Thyroid gland (tissue), 4 donors: ENCODE measurements at regions not wholly inside any gene's neighbourhood (a gene's known extent, or its start where the extent isn't known, plus 50 kb on each side); places are given as distances from the start of the nearest gene placed in this dataset.
A peak's percentile ranks its signal among the peaks of the same experiment; 100 is the strongest.

Experiments used
- DNase-seq, 2 donors: peaks; one replicate each; pipeline ENCODE4 v3.0.0-alpha.2; 2019
- H3K27ac ChIP-seq, 3 donors: fragments of 200-600 bp; sonication (generic); 1 replicate in 2 of 3; 2 replicates in 1 of 3; pipeline ENCODE4 v1.5.1; 2016 to 2019; ENCODE audit warnings: mild to moderate bottlenecking in 1 of 3, moderate library complexity in 1 of 3
- H3K27me3 ChIP-seq: fragments of 200-600 bp; sonication (generic); one replicate; pipeline ENCODE4 v1.5.1; 2019
- H3K36me3 ChIP-seq, 2 donors: fragments of 200-600 bp; sonication (generic); one replicate each; pipeline ENCODE4 v1.5.1; 2016 to 2019
- H3K4me1 ChIP-seq, 2 donors: fragments of 200-600 bp; sonication (generic); one replicate each; pipeline ENCODE4 v1.5.1; 2017 to 2019
- H3K4me3 ChIP-seq, 3 donors: fragments of 200-600 bp; sonication (generic); replicated peaks in 1 of 3; 1 replicate in 2 of 3; 2 replicates in 1 of 3; pipeline ENCODE4 v1.5.1; 2016; ENCODE audit warnings: mild to moderate bottlenecking in 1 of 3
- H3K9me3 ChIP-seq: fragments of 200-600 bp; sonication (generic); one replicate; pipeline ENCODE4 v1.5.1; 2017
- CTCF ChIP-seq, 6 experiments: fragments of 200-600 bp in 3 of 6; fragments of 450-650 bp in 3 of 6; sonication (generic) in 3 of 6; IDR thresholded peaks; one replicate each; pipeline ENCODE4 v1.5.1; 2016 to 2019; ENCODE audit warnings: antibody characterized with exemption in 6 of 6, mild to moderate bottlenecking in 2 of 6, inconsistent platforms in 1 of 6, moderate library complexity in 1 of 6
- POLR2A ChIP-seq, 2 donors: fragments of 450-650 bp; IDR thresholded peaks; one replicate each; pipeline ENCODE4 v1.6.1; 2017; ENCODE audit warnings: antibody characterized with exemption in 2 of 2, mild to moderate bottlenecking in 2 of 2, moderate library complexity in 1 of 2
- WGBS, 2 donors: methylation state at CpG; one replicate each; pipeline ENCODE4 v1.1.5; 2017; 5-methylcytosine and 5-hydroxymethylcytosine counted together
- intact Hi-C: fragments of 100-400 bp; cut with DNase I; formaldehyde crosslinking; loops from one replicate; pipeline ENCODE4 v1.15.1; 2023

DNA sequence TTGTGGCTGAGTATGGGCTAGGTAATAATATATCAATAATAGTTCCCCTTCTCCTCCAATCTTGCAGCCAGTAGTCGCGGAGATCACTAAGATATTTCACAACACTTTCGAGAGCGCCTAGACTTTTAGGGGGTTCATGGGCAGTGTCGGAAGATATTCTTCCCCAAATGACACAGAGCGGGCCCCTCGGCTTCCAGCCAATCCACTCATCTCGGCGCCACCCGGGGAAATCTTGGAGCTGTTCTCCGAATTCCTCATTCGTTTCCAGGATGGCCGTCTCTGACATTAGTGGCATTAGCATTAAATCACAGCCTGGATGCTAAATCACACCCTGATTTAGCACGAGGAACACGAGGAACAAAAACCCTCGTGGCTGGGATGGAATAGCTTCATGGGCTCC is 437.7 kb downstream of the ZNF516 start:
- no peaks in the 10 kb centered on the region for H3K9me3 ChIP-seq
- H3K27ac ChIP-seq, result no peak overlapping the region
- no peak overlapping the region for H3K4me3 ChIP-seq
- no peaks in the 10 kb centered on the region for H3K36me3 ChIP-seq
- DNase-seq, result no peak
- WGBS, 2 donors, result 82 to 87% methylated on average over 15 to 16 of the region's 16 CpGs
- intact Hi-C loops, result no loop called here
- no peaks in the 10 kb centered on the region for H3K27me3 ChIP-seq
- no peak for TF ChIP-seq POLR2A (IDR thresholded peaks at IDR 0.05)
- TF ChIP-seq CTCF (IDR thresholded peaks at IDR 0.05), result no peak
- H3K4me1 ChIP-seq, result no peaks in the 10 kb centered on the region

DNA sequence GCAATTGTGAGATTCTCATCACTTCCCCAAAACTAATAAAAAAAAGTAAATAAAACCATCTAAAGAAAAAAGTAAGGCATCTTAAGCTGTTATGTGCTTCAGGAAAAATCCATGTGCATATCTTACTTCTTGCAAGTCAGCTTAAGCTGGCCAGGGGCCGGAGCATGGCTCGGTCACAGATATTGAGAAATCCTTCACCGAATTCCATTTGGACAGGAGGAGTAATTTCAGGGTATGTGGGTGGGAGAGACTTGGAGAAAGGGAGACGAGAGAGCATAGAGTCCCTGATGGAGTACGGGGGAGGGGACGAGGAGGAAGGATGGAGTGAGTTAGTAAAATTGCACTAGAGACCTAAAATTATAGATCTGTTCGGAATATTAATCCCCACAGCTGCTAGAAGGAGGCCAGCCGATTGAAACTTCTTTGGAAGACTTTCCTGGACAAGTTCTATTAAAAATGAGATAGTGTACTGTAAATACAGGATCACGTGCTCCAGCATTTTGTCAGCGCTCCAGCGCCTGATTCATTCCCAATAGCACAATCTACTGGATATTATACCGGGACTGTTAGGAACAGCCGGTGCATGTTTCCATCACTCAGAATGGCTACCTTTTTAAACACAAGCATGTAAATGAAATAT is 438.5 kb downstream of the ZNF516 start:
- H3K4me3 ChIP-seq, result no peak overlapping the region
- 78 to 80% methylated on average over 13 of the region's 13 CpGs for WGBS, 2 donors
- H3K27ac ChIP-seq, result no peak overlapping the region
- peak; percentile 7 to 16 for DNase-seq
- H3K4me1 ChIP-seq, result no peaks in the 10 kb centered on the region
- H3K27me3 ChIP-seq, result no peaks in the 10 kb centered on the region
- intact Hi-C loops, result no loop called here
- H3K9me3 ChIP-seq, result no peaks in the 10 kb centered on the region
- H3K36me3 ChIP-seq, result no peaks in the 10 kb centered on the region
- no peak for TF ChIP-seq POLR2A (IDR thresholded peaks at IDR 0.05)
- TF ChIP-seq CTCF (IDR thresholded peaks at IDR 0.05), result no peak

- intact Hi-C loops, result no loop called here
- WGBS, 2 donors, result 79 to 92% methylated on average over 9 of the region's 9 CpGs
- no peak for DNase-seq
- Histone ChIP-seq H3K4me1 (no peaks in the 10 kb centered on the region), H3K4me3 (no peak overlapping the region), H3K36me3 (no peaks in the 10 kb centered on the region), H3K9me3 (no peaks in the 10 kb centered on the region), H3K27me3 (no peaks in the 10 kb centered on the region), H3K27ac (no peak overlapping the region)
- TF ChIP-seq POLR2A (IDR thresholded peaks at IDR 0.05) (no peak), CTCF (IDR thresholded peaks at IDR 0.05) (no peak)
Observed at GRCh38 chr18:76055578-76055977, 439.5 kb downstream of the ZNF516 start.

DNA sequence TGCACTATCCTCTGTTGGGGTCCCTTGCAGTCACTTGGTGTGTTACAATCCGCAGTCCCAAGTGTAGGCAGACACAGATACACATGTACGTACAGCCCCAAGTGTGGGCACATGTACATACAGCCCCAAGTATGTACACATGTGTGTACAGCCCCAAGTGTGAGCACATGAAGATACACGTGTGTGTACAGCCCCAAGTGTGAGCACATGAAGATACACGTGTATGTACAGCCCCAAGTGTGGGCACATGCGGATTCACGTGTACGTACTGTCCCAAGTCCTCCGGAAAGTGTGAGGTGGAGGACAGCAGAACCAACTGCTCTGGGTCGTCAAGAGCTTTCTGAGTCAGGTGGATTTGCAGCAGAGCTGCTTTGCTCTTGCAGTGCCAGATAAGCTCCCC is 440.0 kb downstream of the ZNF516 start:
- no peaks in the 10 kb centered on the region for H3K36me3 ChIP-seq
- no peak overlapping the region for H3K27ac ChIP-seq
- no peak overlapping the region for H3K4me3 ChIP-seq
- intact Hi-C loops, result no loop called here
- WGBS, 2 donors, result 92 to 93% methylated on average over 9 of the region's 9 CpGs
- no peaks in the 10 kb centered on the region for H3K27me3 ChIP-seq
- H3K4me1 ChIP-seq, result no peaks in the 10 kb centered on the region
- TF ChIP-seq POLR2A (IDR thresholded peaks at IDR 0.05), result no peak
- no peak for TF ChIP-seq CTCF (IDR thresholded peaks at IDR 0.05)
- no peaks in the 10 kb centered on the region for H3K9me3 ChIP-seq
- DNase-seq, result no peak

DNA sequence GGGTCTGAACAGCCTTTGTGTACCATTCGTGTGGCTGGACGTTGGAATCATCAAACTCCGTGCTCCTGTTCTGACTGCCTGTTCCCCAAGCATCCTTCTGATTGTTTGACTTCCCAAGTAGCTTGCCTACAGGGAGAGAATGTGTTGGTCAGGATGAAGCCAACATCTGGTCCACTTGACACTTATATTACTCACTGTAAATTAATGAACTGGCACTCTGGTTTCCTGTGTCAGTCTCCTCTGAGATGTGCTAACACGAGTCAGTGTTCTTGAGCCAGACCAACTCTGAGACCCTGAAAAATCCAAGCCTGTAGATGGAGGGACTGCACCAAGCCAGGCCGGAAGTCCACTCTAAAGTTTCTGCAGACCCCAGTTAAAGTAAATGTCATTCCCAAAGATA is 440.9 kb downstream of the ZNF516 start:
- WGBS, 2 donors, result 83 to 84% methylated on average over 5 of the region's 5 CpGs
- Histone ChIP-seq H3K4me1 (no peaks in the 10 kb centered on the region), H3K27me3 (no peaks in the 10 kb centered on the region), H3K4me3 (no peak overlapping the region), H3K9me3 (no peaks in the 10 kb centered on the region), H3K27ac (no peak overlapping the region), H3K36me3 (no peaks in the 10 kb centered on the region)
- DNase-seq, result no peak
- intact Hi-C loops, result no loop called here
- TF ChIP-seq CTCF (IDR thresholded peaks at IDR 0.05) (no peak), POLR2A (IDR thresholded peaks at IDR 0.05) (no peak)
